ENCODE measurements at regions not wholly inside any gene's neighbourhood (a gene's known extent, or its start where the extent isn't known, plus 50 kb on each side); places are given as distances from the start of the nearest gene placed in this dataset.

DNA sequence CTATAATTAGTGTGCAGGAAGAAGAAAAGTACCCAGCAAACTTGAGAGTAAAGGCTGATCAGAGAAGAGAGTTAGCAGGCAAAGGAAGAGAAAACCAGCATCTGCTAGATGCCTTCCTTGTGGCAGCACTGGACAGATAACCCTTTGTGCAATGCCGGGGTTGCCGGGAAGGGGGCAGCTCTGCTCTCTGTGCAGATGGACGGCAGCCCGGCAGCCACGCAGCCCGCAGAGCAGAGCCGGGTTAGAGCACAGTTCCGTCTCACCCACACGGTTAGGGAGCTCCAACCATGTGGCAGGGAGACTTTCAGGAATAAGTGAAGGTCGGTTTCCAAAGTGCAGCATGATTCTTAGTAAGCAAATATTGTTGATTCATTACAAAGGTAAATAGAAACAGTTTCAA, 80.0 kb upstream of the RPS6KA2 start:
- Histone ChIP-seq H2AFZ (ENCODE audit: low read length) (no peak overlapping the region), H3K4me2 (ENCODE audit: low read length) (no peak overlapping the region), H4K20me1 (ENCODE audit: insufficient read depth, low read length) (no peaks in the 10 kb centered on the region), H3K9me2 (ENCODE audit: insufficient read depth, low read length) (no peaks in the 10 kb centered on the region), H3K4me1 (ENCODE audit: insufficient read depth, low read length, poor library complexity, severe bottlenecking) (no peaks in the 10 kb centered on the region), H3K27ac (ENCODE audit: low read depth, low read length, poor library complexity, severe bottlenecking) (no peak overlapping the region), H3K79me2 (ENCODE audit: insufficient read depth, low read depth, low read length) (no peaks in the 10 kb centered on the region), H3K9me3 (ENCODE audit: low read length) (no peaks in the 10 kb centered on the region), H3K4me3 (ENCODE audit: low read depth, low read length, poor library complexity, severe bottlenecking) (no peak overlapping the region), H3K36me3 (ENCODE audit: insufficient read depth, low read length) (no peaks in the 10 kb centered on the region)
- BruUV-seq (replicated peaks) = no TSS peak
- ChIA-PET POLR2A (no interaction called here), CTCF (ENCODE audit: unreplicated experiment) (no interaction called here)
- DNase-seq (ENCODE audit: low spot score) = no peak
- intact Hi-C loops (cut with micrococcal nuclease; ENCODE audit: unreplicated experiment) = no loop called here
- TF ChIP-seq CTCF (conservative IDR thresholded peaks at IDR 0.05; ENCODE audit: low read length) (no peak), EZH2phosphoT487 (IDR thresholded peaks at IDR 0.05; ENCODE audit: borderline replicate concordance, low read depth, low read length) (no peak)

DNA sequence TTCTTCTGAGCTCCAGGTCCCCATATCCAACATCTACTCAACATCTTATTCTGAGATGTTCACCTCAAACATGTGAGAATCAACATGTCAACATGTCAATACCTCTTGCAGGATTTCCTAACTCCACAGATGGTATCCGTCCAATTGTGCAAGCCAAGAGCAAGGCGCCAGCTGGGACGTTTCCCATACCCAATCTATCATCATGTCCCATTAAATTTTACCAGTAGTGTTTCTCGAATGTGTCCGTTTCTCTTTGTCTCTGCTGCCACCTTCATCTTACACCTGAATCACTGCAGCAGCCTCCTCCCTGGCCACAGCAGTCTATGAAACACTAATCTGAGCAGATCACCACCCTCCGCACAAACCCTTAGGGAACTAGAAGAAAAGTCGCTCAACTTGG, 78.0 kb upstream of the RPS6KA2 start:
- ChIA-PET CTCF (ENCODE audit: unreplicated experiment) (no interaction called here), POLR2A (no interaction called here)
- H3K4me1 ChIP-seq (ENCODE audit: insufficient read depth, low read length, poor library complexity, severe bottlenecking) = no peaks in the 10 kb centered on the region
- no peak overlapping the region for H3K4me2 ChIP-seq (ENCODE audit: low read length)
- TF ChIP-seq EZH2phosphoT487 (IDR thresholded peaks at IDR 0.05; ENCODE audit: borderline replicate concordance, low read depth, low read length) (no peak), CTCF (conservative IDR thresholded peaks at IDR 0.05; ENCODE audit: low read length) (no peak)
- no peaks in the 10 kb centered on the region for H4K20me1 ChIP-seq (ENCODE audit: insufficient read depth, low read length)
- H2AFZ ChIP-seq (ENCODE audit: low read length) = no peak overlapping the region
- no peaks in the 10 kb centered on the region for H3K36me3 ChIP-seq (ENCODE audit: insufficient read depth, low read length)
- DNase-seq (ENCODE audit: low spot score) = no peak
- no peaks in the 10 kb centered on the region for H3K79me2 ChIP-seq (ENCODE audit: insufficient read depth, low read depth, low read length)
- intact Hi-C loops (cut with micrococcal nuclease; ENCODE audit: unreplicated experiment) = no loop called here
- H3K27ac ChIP-seq (ENCODE audit: low read depth, low read length, poor library complexity, severe bottlenecking) = no peak overlapping the region
- no peaks in the 10 kb centered on the region for H3K9me3 ChIP-seq (ENCODE audit: low read length)
- no TSS peak for BruUV-seq (replicated peaks)
- H3K9me2 ChIP-seq (ENCODE audit: insufficient read depth, low read length) = no peaks in the 10 kb centered on the region
- H3K4me3 ChIP-seq (ENCODE audit: low read depth, low read length, poor library complexity, severe bottlenecking) = no peak overlapping the region

DNA sequence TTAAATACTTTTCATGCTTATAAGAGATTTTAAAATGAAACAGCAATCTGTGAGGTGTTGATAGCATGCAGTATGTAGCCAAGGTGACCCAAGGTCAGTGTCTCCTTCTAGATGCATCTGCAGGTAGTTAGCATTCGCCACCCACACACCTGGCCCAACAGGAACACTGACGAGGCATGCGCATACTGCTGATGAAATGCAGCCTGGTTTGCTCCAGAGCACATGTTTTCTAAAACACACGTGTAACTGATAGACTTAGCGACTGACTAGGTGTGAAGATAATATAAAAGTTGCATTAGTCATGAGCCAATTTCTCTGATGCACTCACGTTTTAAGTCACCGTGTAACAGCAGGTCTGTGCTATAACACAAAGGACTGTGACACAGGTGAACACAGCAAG, 77.1 kb upstream of the RPS6KA2 start:
- H3K79me2 ChIP-seq (ENCODE audit: insufficient read depth, low read depth, low read length) = no peaks in the 10 kb centered on the region
- DNase-seq (ENCODE audit: low spot score) = no peak
- H3K4me3 ChIP-seq (ENCODE audit: low read depth, low read length, poor library complexity, severe bottlenecking) = no peak overlapping the region
- ChIA-PET POLR2A (interaction anchor here (0.7 to 1.6 kb wide), 2 partner anchors 9 to 323 kb away, joined by 3 to 5 read pairs; no protein-coding TSS in a partner anchor), CTCF (ENCODE audit: unreplicated experiment) (no interaction called here)
- H3K9me3 ChIP-seq (ENCODE audit: low read length) = no peaks in the 10 kb centered on the region
- no peak overlapping the region for H3K4me2 ChIP-seq (ENCODE audit: low read length)
- no TSS peak for BruUV-seq (replicated peaks)
- H4K20me1 ChIP-seq (ENCODE audit: insufficient read depth, low read length) = no peaks in the 10 kb centered on the region
- no peaks in the 10 kb centered on the region for H3K4me1 ChIP-seq (ENCODE audit: insufficient read depth, low read length, poor library complexity, severe bottlenecking)
- TF ChIP-seq EZH2phosphoT487 (IDR thresholded peaks at IDR 0.05; ENCODE audit: borderline replicate concordance, low read depth, low read length) (no peak), CTCF (conservative IDR thresholded peaks at IDR 0.05; ENCODE audit: low read length) (no peak)
- no peak overlapping the region for H2AFZ ChIP-seq (ENCODE audit: low read length)
- intact Hi-C loops (cut with micrococcal nuclease; ENCODE audit: unreplicated experiment) = no loop called here
- H3K9me2 ChIP-seq (ENCODE audit: insufficient read depth, low read length) = no peaks in the 10 kb centered on the region
- no peaks in the 10 kb centered on the region for H3K36me3 ChIP-seq (ENCODE audit: insufficient read depth, low read length)
- H3K27ac ChIP-seq (ENCODE audit: low read depth, low read length, poor library complexity, severe bottlenecking) = no peak overlapping the region
